ENCODE measurements at regions not wholly inside any gene's neighbourhood (a gene's known extent, or its start where the extent isn't known, plus 50 kb on each side); places are given as distances from the start of the nearest gene placed in this dataset.

DNA sequence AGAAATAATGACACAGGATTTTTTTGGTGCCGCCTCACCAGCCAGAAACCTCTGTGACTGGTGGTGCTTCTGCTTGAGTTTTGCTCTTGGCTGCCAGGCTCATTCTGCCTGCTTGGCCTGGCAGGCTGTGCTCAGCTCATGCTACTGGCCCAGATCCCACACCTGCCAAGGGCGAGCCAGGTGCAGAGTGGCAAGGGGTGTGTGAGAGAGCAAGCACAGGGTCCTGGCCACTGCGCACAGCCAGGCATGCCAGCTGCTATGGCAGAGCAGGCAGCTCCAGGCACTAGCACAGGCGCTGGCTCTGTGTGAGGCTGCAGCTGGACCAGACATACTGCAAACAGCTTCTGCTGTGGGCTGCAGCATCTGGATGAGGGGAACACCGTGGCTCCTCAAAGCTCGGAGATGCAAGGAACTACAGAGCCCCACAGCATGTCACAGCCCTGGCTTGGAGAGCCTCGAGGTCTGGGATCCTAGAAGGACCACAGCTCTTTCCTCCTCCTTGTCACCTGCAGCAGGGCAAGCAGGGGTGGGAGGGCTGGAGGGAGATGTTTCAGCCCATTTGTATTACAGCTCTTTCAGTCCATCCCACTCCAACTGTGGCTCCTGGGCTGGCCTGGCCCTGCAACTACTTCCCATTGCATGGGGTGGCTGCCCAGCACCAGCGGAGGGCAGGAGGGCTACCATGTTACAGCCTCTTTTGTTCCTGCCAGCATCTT lies 313.4 kb upstream of the SEMA3C start:
- H3K9ac ChIP-seq (replicated peaks in 1 of 4; ENCODE audit: extremely low read depth in 1 of 4, low read depth in 3 of 4, low read length in 3 of 4), result no peak overlapping the region
- CTCF ChIA-PET (ENCODE audit: partially characterized antibody), result interaction anchor here (1.2 kb wide), 1 partner anchor 16 kb away, joined by 3 read pairs; no protein-coding TSS in a partner anchor

More for the DNA sequence above, 313.4 kb upstream of the SEMA3C start:
- DNase-seq (ENCODE audit: low read depth in 1 of 2, low spot score in 2 of 2) (no peak), FAIRE-seq (no peak)
- H3K4ac ChIP-seq (replicated peaks; ENCODE audit: insufficient read length, low read depth, low read length), result no peak overlapping the region
- H3K23ac ChIP-seq (ENCODE audit: insufficient read length), result no peak overlapping the region
- H3K4me3 ChIP-seq (ENCODE audit: extremely low read depth in 1 of 4, insufficient read depth in 2 of 4, low read depth in 3 of 4, low read length in 4 of 4), result no peak overlapping the region
- no peak overlapping the region for H4K91ac ChIP-seq (replicated peaks; ENCODE audit: insufficient read length, low read length)
- H4K20me1 ChIP-seq (replicated peaks in 1 of 2; ENCODE audit: control insufficient read depth in 1 of 2, insufficient read depth in 2 of 2, low read length in 2 of 2), result no peaks in the 10 kb centered on the region
- peaks cover 2 to 5% (median 3%) of the 10 kb centered on the region in 4 experiments; a peak in 2 of 7 replicates for H3K4me1 ChIP-seq (replicated peaks in 1 of 4; ENCODE audit: control insufficient read depth in 3 of 4, insufficient read depth in 4 of 4, low read length in 3 of 4)
- no peak overlapping the region for H2BK120ac ChIP-seq (replicated peaks; ENCODE audit: low read depth, low read length)
- no peak overlapping the region for H2AK5ac ChIP-seq (ENCODE audit: low read depth, low read length)
- no peak overlapping the region for H3K18ac ChIP-seq (ENCODE audit: extremely low read depth, low read length)
- no peak overlapping the region for H2AFZ ChIP-seq (ENCODE audit: low read length)
- H3K4me2 ChIP-seq (ENCODE audit: insufficient read depth in 1 of 2, low read depth in 2 of 2, low read length in 2 of 2), result no peak overlapping the region
- H2BK20ac ChIP-seq (ENCODE audit: low read length), result no peak overlapping the region
- no peaks in the 10 kb centered on the region for H3K36me3 ChIP-seq (ENCODE audit: control insufficient read depth in 2 of 4, insufficient read depth in 4 of 4, low read length in 3 of 4)
- no peak overlapping the region for H4K5ac ChIP-seq (ENCODE audit: insufficient read length, low read depth, low read length)
- TF ChIP-seq CEBPB (IDR thresholded peaks at IDR 0.05; ENCODE audit: low read depth, low read length) (no peak), GTF2F1 (IDR thresholded peaks at IDR 0.05; ENCODE audit: borderline replicate concordance, low read depth, low read length) (no peak), ASH2L (IDR thresholded peaks at IDR 0.05; ENCODE audit: low read length) (no peak), SAP30 (IDR thresholded peaks at IDR 0.05; ENCODE audit: insufficient read depth, insufficient replicate concordance, low read length) (no peak)
- H3K79me1 ChIP-seq (ENCODE audit: low read depth, low read length), result no peaks in the 10 kb centered on the region
- no peak overlapping the region for H3K56ac ChIP-seq (replicated peaks; ENCODE audit: insufficient read length, low read depth, low read length)
- WGBS, 2 experiments (ENCODE audit: extremely low coverage in 1 of 2, insufficient coverage in 1 of 2, insufficient read length in 1 of 2, insufficient replicate concordance in 2 of 2, low coverage in 1 of 2, low lambda C conversion rate in 2 of 2, missing lambda C conversion rate in 1 of 2), result 74% methylated on average over 5 of the region's 8 CpGs; no CpG with 5 or more reads in 1 of the 2 experiments
- POLR2A ChIA-PET (ENCODE audit: partially characterized antibody), result no interaction called here
- no peak overlapping the region for H2BK5ac ChIP-seq (ENCODE audit: low read depth, low read length)
- H3K79me2 ChIP-seq (ENCODE audit: control insufficient read depth in 1 of 2, insufficient read depth in 2 of 2, low read length in 2 of 2), result no peaks in the 10 kb centered on the region
- no peaks in the 10 kb centered on the region; a peak in 1 of 4 replicates for H3K9me3 ChIP-seq (ENCODE audit: insufficient read depth in 2 of 2, low read depth in 1 of 2, low read length in 1 of 2)
- H2BK12ac ChIP-seq (ENCODE audit: low read depth, low read length), result no peak overlapping the region
- no peak overlapping the region for H4K8ac ChIP-seq (ENCODE audit: extremely low read depth, insufficient read depth, low read length)
- no peaks in the 10 kb centered on the region for H3K27me3 ChIP-seq (replicated peaks in 1 of 4; ENCODE audit: control insufficient read depth in 3 of 4, extremely low read depth in 1 of 4, insufficient read depth in 3 of 4, low read length in 3 of 4)
- no peaks in the 10 kb centered on the region for H3K23me2 ChIP-seq (ENCODE audit: low read depth, low read length)
- no peak overlapping the region for H3K14ac ChIP-seq (ENCODE audit: insufficient read length)
- H2BK15ac ChIP-seq (ENCODE audit: low read length), result no peak overlapping the region
- no peak overlapping the region for H3K27ac ChIP-seq (ENCODE audit: low read depth, low read length)
